Activated CD4-positive, alpha-beta memory T cell treated with anti-CD3 and anti-CD28 coated beads for 36 hours (primary cell): ENCODE measurements at regions not wholly inside any gene's neighbourhood (a gene's known extent, or its start where the extent isn't known, plus 50 kb on each side); places are given as distances from the start of the nearest gene placed in this dataset.

Experiments
- CTCF ChIA-PET: fragments of 350-600 bp; sonication (Branson Sonifier 250); formaldehyde crosslinking; loops from one replicate; lab custom pipeline; 2021; ENCODE audit warnings: antibody characterized with exemption, inconsistent platforms; lab: Charles Lee
- POLR2A ChIA-PET: fragments of 350-600 bp; sonication (Branson Sonifier 250); formaldehyde crosslinking; loops from one replicate; lab custom pipeline; 2021; ENCODE audit warnings: antibody characterized with exemption; lab: Charles Lee
- DNase-seq: peaks from one replicate; pipeline ENCODE4 v3.0.0-alpha.2; 2020
- H3K27ac Mint-ChIP-seq: one replicate; pipeline ENCODE4 v1.8.0; 2021; ENCODE audit warnings: mixed read lengths
- H3K27me3 Mint-ChIP-seq: one replicate; pipeline ENCODE4 v1.8.0; 2021; ENCODE audit warnings: mixed read lengths
- H3K36me3 Mint-ChIP-seq: one replicate; pipeline ENCODE4 v1.8.0; 2021; ENCODE audit warnings: mixed read lengths
- H3K4me1 Mint-ChIP-seq: one replicate; pipeline ENCODE4 v1.8.0; 2021; ENCODE audit warnings: low read depth, mixed read lengths
- H3K4me3 Mint-ChIP-seq: one replicate; pipeline ENCODE4 v1.8.0; 2021; ENCODE audit warnings: mild to moderate bottlenecking, mixed read lengths
- H3K9me3 Mint-ChIP-seq: one replicate; pipeline ENCODE4 v1.8.0; 2021; ENCODE audit warnings: mixed read lengths
- intact Hi-C: fragments of 100-400 bp; cut with micrococcal nuclease; formaldehyde crosslinking; loops from one replicate; pipeline ENCODE4 v1.15.1; 2023

GRCh38 chr5:8288334-8288733 is 419.4 kb downstream of the MTRR start:
- Mint-ChIP-seq H3K27me3 (no peaks in the 10 kb centered on the region), H3K36me3 (no peaks in the 10 kb centered on the region), H3K27ac (no peak overlapping the region), H3K4me1 (no peaks in the 10 kb centered on the region), H3K9me3 (peaks cover 6% of the 10 kb centered on the region), H3K4me3 (no peak overlapping the region)
- ChIA-PET POLR2A (no interaction called here), CTCF (no interaction called here)
- intact Hi-C loops: no loop called here
- DNase-seq: no peak

- H3K9me3 Mint-ChIP-seq: peaks cover 6% of the 10 kb centered on the region
- POLR2A ChIA-PET: no interaction called here
- no peak overlapping the region for H3K4me3 Mint-ChIP-seq
- no peak for DNase-seq
- H3K36me3 Mint-ChIP-seq: no peaks in the 10 kb centered on the region
- CTCF ChIA-PET: no interaction called here
- no peaks in the 10 kb centered on the region for H3K27me3 Mint-ChIP-seq
- intact Hi-C loops: no loop called here
- H3K27ac Mint-ChIP-seq: no peak overlapping the region
- H3K4me1 Mint-ChIP-seq: no peaks in the 10 kb centered on the region
Measured at GRCh38 chr5:8288897-8289516, 420.1 kb downstream of the MTRR start.

- DNase-seq: no peak
- Mint-ChIP-seq H3K27ac (no peak overlapping the region), H3K27me3 (no peaks in the 10 kb centered on the region), H3K36me3 (no peaks in the 10 kb centered on the region), H3K4me1 (no peaks in the 10 kb centered on the region), H3K4me3 (no peak overlapping the region), H3K9me3 (peaks cover 5% of the 10 kb centered on the region)
- POLR2A ChIA-PET: no interaction called here
- CTCF ChIA-PET: no interaction called here
- intact Hi-C loops: no loop called here
Measured at GRCh38 chr5:8289779-8290178, 420.8 kb downstream of the MTRR start.

- H3K4me1 Mint-ChIP-seq: no peaks in the 10 kb centered on the region
- H3K9me3 Mint-ChIP-seq: no peaks in the 10 kb centered on the region
- CTCF ChIA-PET: no interaction called here
- DNase-seq: no peak
- no peak overlapping the region for H3K4me3 Mint-ChIP-seq
- POLR2A ChIA-PET: no interaction called here
- no peaks in the 10 kb centered on the region for H3K36me3 Mint-ChIP-seq
- H3K27me3 Mint-ChIP-seq: no peaks in the 10 kb centered on the region
- intact Hi-C loops: no loop called here
- H3K27ac Mint-ChIP-seq: no peak overlapping the region
Measured at GRCh38 chr5:8290721-8291120, 421.8 kb downstream of the MTRR start.

- H3K27me3 Mint-ChIP-seq: no peaks in the 10 kb centered on the region
- H3K9me3 Mint-ChIP-seq: no peaks in the 10 kb centered on the region
- H3K27ac Mint-ChIP-seq: no peak overlapping the region
- CTCF ChIA-PET: no interaction called here
- DNase-seq: no peak
- POLR2A ChIA-PET: no interaction called here
- no peaks in the 10 kb centered on the region for H3K36me3 Mint-ChIP-seq
- H3K4me1 Mint-ChIP-seq: no peaks in the 10 kb centered on the region
- no peak overlapping the region for H3K4me3 Mint-ChIP-seq
- intact Hi-C loops: no loop called here
Measured at GRCh38 chr5:8291641-8292040, 422.7 kb downstream of the MTRR start.

- no peak for DNase-seq
- H3K36me3 Mint-ChIP-seq: no peaks in the 10 kb centered on the region
- CTCF ChIA-PET: no interaction called here
Measured at GRCh38 chr5:8295141-8295540, 426.2 kb downstream of the MTRR start.

GRCh38 chr5:8299716-8300115 is 430.8 kb downstream of the MTRR start:
- no peaks in the 10 kb centered on the region for H3K27me3 Mint-ChIP-seq
- no peak for DNase-seq
- CTCF ChIA-PET: no interaction called here
- no peaks in the 10 kb centered on the region for H3K4me1 Mint-ChIP-seq
- peaks cover 5% of the 10 kb centered on the region for H3K9me3 Mint-ChIP-seq
- POLR2A ChIA-PET: no interaction called here
- no peak overlapping the region for H3K27ac Mint-ChIP-seq
- no peaks in the 10 kb centered on the region for H3K36me3 Mint-ChIP-seq
- intact Hi-C loops: no loop called here
- no peak overlapping the region for H3K4me3 Mint-ChIP-seq

More at GRCh38 chr5:8295141-8295540, 426.2 kb downstream of the MTRR start:
- Mint-ChIP-seq H3K4me3 (no peak overlapping the region), H3K27ac (no peak overlapping the region), H3K9me3 (no peaks in the 10 kb centered on the region), H3K27me3 (no peaks in the 10 kb centered on the region), H3K4me1 (no peaks in the 10 kb centered on the region)
- intact Hi-C loops: no loop called here
- POLR2A ChIA-PET: no interaction called here

GRCh38 chr5:8304341-8304740 is 435.4 kb downstream of the MTRR start:
- no peaks in the 10 kb centered on the region for H3K4me1 Mint-ChIP-seq
- intact Hi-C loops: no loop called here

GRCh38 chr5:8306288-8306896 is 437.4 kb downstream of the MTRR start:
- Mint-ChIP-seq H3K27ac (no peak overlapping the region), H3K36me3 (no peaks in the 10 kb centered on the region), H3K27me3 (no peaks in the 10 kb centered on the region), H3K4me1 (no peaks in the 10 kb centered on the region), H3K4me3 (no peak overlapping the region), H3K9me3 (peaks cover 24% of the 10 kb centered on the region)
- DNase-seq: no peak
- ChIA-PET CTCF (no interaction called here), POLR2A (no interaction called here)
- intact Hi-C loops: no loop called here

More at GRCh38 chr5:8304341-8304740, 435.4 kb downstream of the MTRR start:
- no peak overlapping the region for H3K4me3 Mint-ChIP-seq
- POLR2A ChIA-PET: no interaction called here
- DNase-seq: no peak
- H3K27me3 Mint-ChIP-seq: no peaks in the 10 kb centered on the region
- CTCF ChIA-PET: no interaction called here
- H3K27ac Mint-ChIP-seq: no peak overlapping the region
- H3K9me3 Mint-ChIP-seq: peaks cover 15% of the 10 kb centered on the region
- no peaks in the 10 kb centered on the region for H3K36me3 Mint-ChIP-seq

GRCh38 chr5:8314965-8315364 is 446.0 kb downstream of the MTRR start:
- H3K36me3 Mint-ChIP-seq: no peaks in the 10 kb centered on the region
- peaks cover 13% of the 10 kb centered on the region for H3K9me3 Mint-ChIP-seq
- H3K27me3 Mint-ChIP-seq: no peaks in the 10 kb centered on the region
- intact Hi-C loops: no loop called here
- POLR2A ChIA-PET: no interaction called here
- CTCF ChIA-PET: no interaction called here
- no peak overlapping the region for H3K4me3 Mint-ChIP-seq
- H3K27ac Mint-ChIP-seq: no peak overlapping the region
- H3K4me1 Mint-ChIP-seq: no peaks in the 10 kb centered on the region
- no peak for DNase-seq

GRCh38 chr5:8316608-8317280 is 447.8 kb downstream of the MTRR start:
- Mint-ChIP-seq H3K27me3 (no peaks in the 10 kb centered on the region), H3K4me3 (no peak overlapping the region), H3K27ac (no peak overlapping the region), H3K36me3 (no peaks in the 10 kb centered on the region), H3K9me3 (peaks cover 5% of the 10 kb centered on the region), H3K4me1 (no peaks in the 10 kb centered on the region)
- intact Hi-C loops: no loop called here
- ChIA-PET POLR2A (no interaction called here), CTCF (no interaction called here)
- no peak for DNase-seq

- no peak for DNase-seq
- Mint-ChIP-seq H3K27me3 (no peaks in the 10 kb centered on the region), H3K4me1 (no peaks in the 10 kb centered on the region), H3K36me3 (no peaks in the 10 kb centered on the region), H3K27ac (no peak overlapping the region), H3K9me3 (peaks cover 5% of the 10 kb centered on the region), H3K4me3 (no peak overlapping the region)
- intact Hi-C loops: no loop called here
- POLR2A ChIA-PET: no interaction called here
- CTCF ChIA-PET: no interaction called here
Measured at GRCh38 chr5:8317335-8317734, 448.4 kb downstream of the MTRR start.

- CTCF ChIA-PET: no interaction called here
- intact Hi-C loops: no loop called here
Measured at GRCh38 chr5:8320244-8320643, 451.3 kb downstream of the MTRR start.

More at GRCh38 chr5:8320244-8320643, 451.3 kb downstream of the MTRR start:
- H3K4me3 Mint-ChIP-seq: no peak overlapping the region
- POLR2A ChIA-PET: no interaction called here
- H3K27ac Mint-ChIP-seq: no peak overlapping the region
- H3K36me3 Mint-ChIP-seq: no peaks in the 10 kb centered on the region
- no peaks in the 10 kb centered on the region for H3K9me3 Mint-ChIP-seq
- DNase-seq: no peak
- no peaks in the 10 kb centered on the region for H3K4me1 Mint-ChIP-seq
- no peaks in the 10 kb centered on the region for H3K27me3 Mint-ChIP-seq
